Colonic mucosa (tissue), 4 donors: ENCODE measurements at regions not wholly inside any gene's neighbourhood (a gene's known extent, or its start where the extent isn't known, plus 50 kb on each side); places are given as distances from the start of the nearest gene placed in this dataset.
"Not testable (repeated sequence)": the region's sequence is repeated elsewhere in the genome, so short reads cannot be mapped to it uniquely, and the experiment has no call there.

ENCODE experiments used
- DNase-seq: peaks from one replicate; pipeline ENCODE4 v3.0.0-alpha.2; 2020
- H3K27ac ChIP-seq: fragments of 200-600 bp; one replicate; pipeline ENCODE4 v1.8.0; 2021
- H3K27me3 ChIP-seq: fragments of 200-600 bp; one replicate; pipeline ENCODE4 v1.8.0; 2021
- H3K36me3 ChIP-seq: fragments of 200-600 bp; one replicate; pipeline ENCODE4 v1.8.0; 2021
- H3K4me1 ChIP-seq: fragments of 200-600 bp; one replicate; pipeline ENCODE4 v1.8.0; 2021; ENCODE audit warnings: mild to moderate bottlenecking
- H3K4me3 ChIP-seq: fragments of 200-600 bp; one replicate; pipeline ENCODE4 v1.8.0; 2021
- H3K9ac ChIP-seq, 2 donors: one replicate each; pipeline ENCODE4 v1.7.0; 2013; ENCODE audit warnings: control low read depth in 2 of 2, low read depth in 2 of 2, low read length in 2 of 2
- H3K9me3 ChIP-seq: fragments of 200-600 bp; one replicate; pipeline ENCODE4 v1.8.0; 2021
- CTCF ChIP-seq: fragments of 200-600 bp; IDR thresholded peaks from one replicate; pipeline ENCODE4 v1.8.0; 2022; ENCODE audit warnings: antibody characterized with exemption, mild to moderate bottlenecking
- intact Hi-C: fragments of 100-400 bp; cut with DNase I; formaldehyde crosslinking; loops from one replicate; pipeline ENCODE4 v1.14.1; 2022
- donor health status: healthy.
- donor health status: DM: no; HTN: no; CAD: no.
- donor health status: DM: no; HTN: no; CAD: no.

- H3K4me1 ChIP-seq, result no peaks in the 10 kb centered on the region
- no peaks in the 10 kb centered on the region for H3K9me3 ChIP-seq
- H3K27me3 ChIP-seq, result no peaks in the 10 kb centered on the region
- H3K27ac ChIP-seq, result no peak overlapping the region
- H3K36me3 ChIP-seq, result no peaks in the 10 kb centered on the region
- no peak overlapping the region for H3K9ac ChIP-seq
- DNase-seq, result no peak
- no peak for TF ChIP-seq CTCF
- intact Hi-C loops, result no loop called here
- no peak overlapping the region for H3K4me3 ChIP-seq
These were observed 128.0 kb downstream of the LRRN1 start for GRCh38 chr3:3927198-3927597.

- intact Hi-C loops, result no loop called here
- DNase-seq, result no peak
- Histone ChIP-seq H3K4me3 (no peak overlapping the region), H3K36me3 (no peaks in the 10 kb centered on the region), H3K4me1 (no peaks in the 10 kb centered on the region), H3K27me3 (no peaks in the 10 kb centered on the region), H3K27ac (no peak overlapping the region), H3K9ac (no peak overlapping the region), H3K9me3 (no peaks in the 10 kb centered on the region)
- no peak for TF ChIP-seq CTCF
These were observed 128.7 kb downstream of the LRRN1 start for GRCh38 chr3:3927965-3928364.

- H3K27me3 ChIP-seq, DNase-seq, H3K9ac ChIP-seq: not testable (repeated sequence)
These were observed 142.1 kb downstream of the LRRN1 start for GRCh38 chr3:3941380-3941779.

GRCh38 chr3:3951071-3951470, 151.8 kb downstream of the LRRN1 start:
- H3K4me1 ChIP-seq, result no peaks in the 10 kb centered on the region
- intact Hi-C loops, result no loop called here
- no peaks in the 10 kb centered on the region for H3K27me3 ChIP-seq
- H3K36me3 ChIP-seq, result no peaks in the 10 kb centered on the region
- TF ChIP-seq CTCF, result no peak
- no peak overlapping the region for H3K4me3 ChIP-seq
- no peak overlapping the region for H3K27ac ChIP-seq
- no peak overlapping the region for H3K9ac ChIP-seq
- H3K9me3 ChIP-seq, result no peaks in the 10 kb centered on the region
- DNase-seq, result no peak

More at GRCh38 chr3:3941380-3941779, 142.1 kb downstream of the LRRN1 start:
- H3K9me3 ChIP-seq, intact Hi-C loops, H3K4me3 ChIP-seq, H3K27ac ChIP-seq, H3K4me1 ChIP-seq, H3K36me3 ChIP-seq: not testable (repeated sequence)

GRCh38 chr3:3951501-3951900, 152.3 kb downstream of the LRRN1 start:
- no peak for TF ChIP-seq CTCF
- Histone ChIP-seq H3K9ac (no peak overlapping the region), H3K27ac (no peak overlapping the region), H3K4me3 (no peak overlapping the region), H3K36me3 (no peaks in the 10 kb centered on the region), H3K4me1 (no peaks in the 10 kb centered on the region), H3K9me3 (no peaks in the 10 kb centered on the region), H3K27me3 (no peaks in the 10 kb centered on the region)
- no peak for DNase-seq
- intact Hi-C loops, result no loop called here

GRCh38 chr3:3962867-3963266, 163.6 kb downstream of the LRRN1 start:
- H3K9ac ChIP-seq, H3K27me3 ChIP-seq, DNase-seq, H3K4me1 ChIP-seq, H3K9me3 ChIP-seq, H3K27ac ChIP-seq, H3K4me3 ChIP-seq, intact Hi-C loops, H3K36me3 ChIP-seq: not testable (repeated sequence)

- DNase-seq, result no peak
- Histone ChIP-seq H3K27me3 (no peaks in the 10 kb centered on the region), H3K27ac (no peak overlapping the region), H3K36me3 (no peaks in the 10 kb centered on the region), H3K4me1 (no peaks in the 10 kb centered on the region), H3K9me3 (no peaks in the 10 kb centered on the region), H3K9ac (no peak overlapping the region), H3K4me3 (no peak overlapping the region)
- intact Hi-C loops, result no loop called here
- TF ChIP-seq CTCF, result no peak
These were observed 184.8 kb downstream of the LRRN1 start for GRCh38 chr3:3984053-3984452.
